Left forelimb (tissue), 1 donor: ENCODE measurements at regions not wholly inside any gene's neighbourhood (a gene's known extent, or its start where the extent isn't known, plus 50 kb on each side); places are given as distances from the start of the nearest gene placed in this dataset.
A peak's percentile ranks its signal among the peaks of the same experiment; 100 is the strongest.

Experiments
- DNase-seq: peaks from one replicate; pipeline ENCODE4 v3.0.0-alpha.2; 2018; ENCODE audit warnings: low spot score

- no peak for DNase-seq
These were observed 247.0 kb upstream of the MKI67 start for GRCh38 chr10:128373071-128373749.

- no peak for DNase-seq
These were observed 247.6 kb upstream of the MKI67 start for GRCh38 chr10:128373831-128374230.

- no peak for DNase-seq
These were observed 248.9 kb upstream of the MKI67 start for GRCh38 chr10:128375171-128375570.

GRCh38 chr10:128377364-128377987 is 251.3 kb upstream of the MKI67 start:
- DNase-seq, result no peak

GRCh38 chr10:128377988-128378387 is 251.8 kb upstream of the MKI67 start:
- DNase-seq, result no peak

GRCh38 chr10:128380946-128381345 is 254.7 kb upstream of the MKI67 start:
- no peak for DNase-seq

- no peak for DNase-seq
These were observed 256.0 kb upstream of the MKI67 start for GRCh38 chr10:128382225-128382624.

GRCh38 chr10:128384831-128385230 is 258.6 kb upstream of the MKI67 start:
- no peak for DNase-seq

- DNase-seq, result no peak
These were observed 260.0 kb upstream of the MKI67 start for GRCh38 chr10:128386231-128386630.

- peak; percentile 57 for DNase-seq
These were observed 260.8 kb upstream of the MKI67 start for GRCh38 chr10:128386816-128387604.

GRCh38 chr10:128390596-128390995 is 264.4 kb upstream of the MKI67 start:
- DNase-seq, result no peak

GRCh38 chr10:128393546-128393945 is 267.3 kb upstream of the MKI67 start:
- no peak for DNase-seq

- DNase-seq, result no peak
These were observed 271.9 kb upstream of the MKI67 start for GRCh38 chr10:128398118-128398517.

- no peak for DNase-seq
These were observed 272.8 kb upstream of the MKI67 start for GRCh38 chr10:128398999-128399398.

- DNase-seq, result no peak
These were observed 274.3 kb upstream of the MKI67 start for GRCh38 chr10:128400564-128400963.

- no peak for DNase-seq
These were observed 279.2 kb upstream of the MKI67 start for GRCh38 chr10:128405450-128405849.

- no peak for DNase-seq
These were observed 285.4 kb upstream of the MKI67 start for GRCh38 chr10:128411643-128412042.

- no peak for DNase-seq
These were observed 288.3 kb upstream of the MKI67 start for GRCh38 chr10:128414568-128414967.

- no peak for DNase-seq
These were observed 290.0 kb upstream of the MKI67 start for GRCh38 chr10:128416231-128416630.

- no peak for DNase-seq
These were observed 291.6 kb upstream of the MKI67 start for GRCh38 chr10:128417826-128418225.

GRCh38 chr10:128418819-128419218 is 292.6 kb upstream of the MKI67 start:
- no peak for DNase-seq

GRCh38 chr10:128419466-128420019 is 293.3 kb upstream of the MKI67 start:
- no peak for DNase-seq

- DNase-seq, result no peak
These were observed 294.4 kb upstream of the MKI67 start for GRCh38 chr10:128420623-128421022.
